ENCODE measurements at regions not wholly inside any gene's neighbourhood (a gene's known extent, or its start where the extent isn't known, plus 50 kb on each side); places are given as distances from the start of the nearest gene placed in this dataset.

GRCh38 chr20:17824676-17825251 lies 125.0 kb downstream of the BANF2 start:
- TF ChIP-seq, protein P1, sequence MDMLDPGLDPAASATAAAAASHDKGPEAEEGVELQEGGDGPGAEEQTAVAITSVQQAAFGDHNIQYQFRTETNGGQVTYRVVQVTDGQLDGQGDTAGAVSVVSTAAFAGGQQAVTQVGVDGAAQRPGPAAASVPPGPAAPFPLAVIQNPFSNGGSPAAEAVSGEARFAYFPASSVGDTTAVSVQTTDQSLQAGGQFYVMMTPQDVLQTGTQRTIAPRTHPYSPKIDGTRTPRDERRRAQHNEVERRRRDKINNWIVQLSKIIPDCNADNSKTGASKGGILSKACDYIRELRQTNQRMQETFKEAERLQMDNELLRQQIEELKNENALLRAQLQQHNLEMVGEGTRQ (IDR thresholded peaks at IDR 0.05; ENCODE audit: low read length), result no peak
- TF ChIP-seq SRF (IDR thresholded peaks at IDR 0.05; ENCODE audit: low read depth, low read length), result no peak
- no peak for TF ChIP-seq RAD21 (IDR thresholded peaks at IDR 0.05 in 1 of 2, conservative IDR thresholded peaks at IDR 0.05 in 1 of 2; ENCODE audit: low read depth in 2 of 2, low read length in 2 of 2)
- TF ChIP-seq SP1 (IDR thresholded peaks at IDR 0.05; ENCODE audit: low read depth, low read length), result no peak
- no peak for TF ChIP-seq CTCF (IDR thresholded peaks at IDR 0.05; ENCODE audit: control extremely low read depth in 1 of 3, insufficient read depth in 1 of 3, low read depth in 1 of 3, low read length in 3 of 3)
- TF ChIP-seq EP300 (IDR thresholded peaks at IDR 0.05; ENCODE audit: borderline replicate concordance in 1 of 2, low read depth in 2 of 2, low read length in 2 of 2), result no peak
- no peak for TF ChIP-seq FOSL1 (IDR thresholded peaks at IDR 0.05; ENCODE audit: insufficient read depth, low read depth, low read length)
- no peak for TF ChIP-seq NANOG (IDR thresholded peaks at IDR 0.05; ENCODE audit: insufficient read depth, low read depth, low read length, poor library complexity, severe bottlenecking)
- no peak for TF ChIP-seq SIX5 (IDR thresholded peaks at IDR 0.05; ENCODE audit: low read depth, low read length)
- TF ChIP-seq POLR2AphosphoS5 (IDR thresholded peaks at IDR 0.05; ENCODE audit: low read depth, low read length), result no peak
- no peak for TF ChIP-seq EZH2 (IDR thresholded peaks at IDR 0.05; ENCODE audit: low read depth, low read length, severe bottlenecking)
- no peak for TF ChIP-seq CEBPB (IDR thresholded peaks at IDR 0.05; ENCODE audit: low read depth, low read length)
- TF ChIP-seq POLR2A (IDR thresholded peaks at IDR 0.05; ENCODE audit: control extremely low read depth in 1 of 2, low read depth in 2 of 2, low read length in 2 of 2), result no peak
- no peak for TF ChIP-seq RFX5 (IDR thresholded peaks at IDR 0.05; ENCODE audit: borderline replicate concordance, low read depth, low read length)

All from H1 (cell line).